Inferior parietal cortex (tissue), 1 donor: ENCODE measurements at regions not wholly inside any gene's neighbourhood (a gene's known extent, or its start where the extent isn't known, plus 50 kb on each side); places are given as distances from the start of the nearest gene placed in this dataset.

Experiments
- DNase-seq: peaks from one replicate; pipeline ENCODE4 v3.0.0-alpha.2; 2016; ENCODE audit errors: extremely low spot score

GRCh38 chr1:94325377-94326302 is 88.3 kb upstream of the ARHGAP29 start:
- no peak for DNase-seq

GRCh38 chr1:94324178-94324544 is 86.8 kb upstream of the ARHGAP29 start:
- DNase-seq, result no peak

GRCh38 chr1:94323311-94324177 is 86.2 kb upstream of the ARHGAP29 start:
- DNase-seq, result no peak

- DNase-seq, result no peak
These were observed 85.3 kb upstream of the ARHGAP29 start for GRCh38 chr1:94322696-94323095.

GRCh38 chr1:94321662-94322061 is 84.3 kb upstream of the ARHGAP29 start:
- DNase-seq, result no peak

GRCh38 chr1:94319319-94320102 is 82.1 kb upstream of the ARHGAP29 start:
- DNase-seq, result peak; percentile 25

GRCh38 chr1:94318505-94319030 is 81.2 kb upstream of the ARHGAP29 start:
- no peak for DNase-seq

- DNase-seq, result no peak
These were observed 80.4 kb upstream of the ARHGAP29 start for GRCh38 chr1:94317790-94318188.

- DNase-seq, result no peak
These were observed 79.7 kb upstream of the ARHGAP29 start for GRCh38 chr1:94316836-94317789.

GRCh38 chr1:94316183-94316582 is 78.8 kb upstream of the ARHGAP29 start:
- no peak for DNase-seq

- DNase-seq, result no peak
These were observed 78.2 kb upstream of the ARHGAP29 start for GRCh38 chr1:94315552-94316116.

GRCh38 chr1:94314222-94314858 is 77.0 kb upstream of the ARHGAP29 start:
- no peak for DNase-seq

GRCh38 chr1:94310570-94311270 is 73.3 kb upstream of the ARHGAP29 start:
- no peak for DNase-seq

- no peak for DNase-seq
These were observed 72.6 kb upstream of the ARHGAP29 start for GRCh38 chr1:94309829-94310569.

- no peak for DNase-seq
These were observed 71.8 kb upstream of the ARHGAP29 start for GRCh38 chr1:94309216-94309615.

GRCh38 chr1:94306521-94306920 is 69.1 kb upstream of the ARHGAP29 start:
- no peak for DNase-seq

GRCh38 chr1:94305704-94306103 is 68.3 kb upstream of the ARHGAP29 start:
- no peak for DNase-seq

- no peak for DNase-seq
These were observed 67.2 kb upstream of the ARHGAP29 start for GRCh38 chr1:94304553-94304952.
